ENCODE measurements at regions not wholly inside any gene's neighbourhood (a gene's known extent, or its start where the extent isn't known, plus 50 kb on each side); places are given as distances from the start of the nearest gene placed in this dataset.
"Not testable (repeated sequence)": the region's sequence is repeated elsewhere in the genome, so short reads cannot be mapped to it uniquely, and the experiment has no call there.

DNA sequence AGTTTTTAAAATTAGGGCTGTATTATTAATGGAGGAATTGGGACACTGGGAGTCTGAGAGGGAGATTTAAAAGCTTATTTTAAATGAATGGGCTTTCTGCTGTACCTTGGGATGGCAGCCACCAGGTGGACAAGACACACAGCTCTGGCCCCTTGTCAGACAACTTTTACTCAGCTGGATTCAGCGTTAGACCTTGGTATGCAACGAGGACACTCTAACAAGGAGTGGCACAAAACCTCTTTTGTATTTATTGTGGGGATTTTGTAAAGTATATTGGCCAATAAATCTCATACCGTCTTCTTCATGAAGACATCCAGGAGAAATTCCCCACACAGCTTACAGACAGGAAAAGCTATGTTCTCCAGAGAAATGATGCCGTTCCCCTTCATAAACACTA, 105.7 kb downstream of the LCA5 start:
- no peak for DNase-seq (ENCODE audit: low read depth)

DNA sequence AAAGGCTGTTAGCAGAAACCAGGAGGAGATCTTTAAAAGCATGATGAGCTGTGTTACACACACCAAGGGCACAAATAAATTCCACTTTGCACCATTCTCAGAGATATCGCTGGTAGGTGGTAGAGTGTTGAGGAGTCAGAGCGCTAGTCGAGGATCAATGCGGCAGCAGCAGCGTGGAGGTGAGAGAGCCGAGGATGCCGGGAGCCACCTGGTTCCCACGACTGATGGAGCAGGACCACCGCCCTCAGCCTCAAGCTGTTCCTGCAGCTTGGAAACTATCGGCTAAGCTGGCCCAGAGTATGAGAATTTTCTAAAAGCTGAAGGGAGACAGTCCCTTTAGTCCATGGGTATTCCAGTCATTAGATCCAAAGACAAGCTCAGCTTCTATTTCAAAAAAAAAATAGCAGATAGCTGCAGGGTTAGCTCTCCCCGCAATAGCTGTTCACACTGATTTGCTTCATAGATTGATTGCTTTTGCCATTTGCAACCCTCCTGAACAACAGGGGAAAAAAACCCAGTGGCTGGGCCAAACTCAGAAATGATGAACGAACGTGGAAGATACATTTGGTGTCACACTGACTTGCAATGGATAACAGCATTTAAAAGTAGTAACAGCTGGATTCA, 106.2 kb downstream of the LCA5 start:
- no peak for DNase-seq (ENCODE audit: low read depth)

- DNase-seq (ENCODE audit: low read depth), result no peak
Observed at GRCh38 chr6:79427721-79428120, 109.5 kb downstream of the LCA5 start.

DNA sequence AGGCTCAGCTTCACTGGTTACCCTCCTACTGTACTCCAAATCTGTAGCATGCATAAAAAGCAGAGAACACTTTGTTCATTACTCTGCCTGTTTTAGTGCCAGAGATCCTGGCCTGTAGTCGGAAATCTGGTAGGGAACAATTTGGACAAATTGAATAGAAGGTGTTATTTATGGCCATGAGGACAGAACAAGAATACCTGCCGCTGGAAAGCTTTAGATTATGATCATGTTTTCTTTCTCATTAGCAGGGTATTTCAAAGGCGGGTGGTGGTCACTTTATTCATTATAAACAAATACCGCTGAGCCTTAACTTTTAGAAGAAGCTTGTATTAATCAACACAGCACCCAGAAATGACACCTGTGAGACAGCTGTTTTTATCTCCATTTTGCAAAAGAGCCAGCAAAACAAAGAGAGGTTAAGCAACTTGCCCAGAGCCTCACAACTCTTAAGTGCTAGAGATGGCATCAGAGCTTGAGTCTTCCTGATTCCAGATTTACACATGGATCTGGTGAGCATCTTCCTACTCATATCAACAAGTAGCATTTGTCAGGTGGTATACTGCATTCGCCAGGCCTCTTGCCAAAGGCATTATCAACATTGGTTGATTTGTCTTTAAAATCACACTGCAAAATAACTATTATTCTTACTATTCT, 110.5 kb downstream of the LCA5 start:
- DNase-seq (ENCODE audit: low read depth), result no peak

GRCh38 chr6:79425589-79426311, 111.5 kb downstream of the LCA5 start:
- no peak for DNase-seq (ENCODE audit: low read depth)

DNA sequence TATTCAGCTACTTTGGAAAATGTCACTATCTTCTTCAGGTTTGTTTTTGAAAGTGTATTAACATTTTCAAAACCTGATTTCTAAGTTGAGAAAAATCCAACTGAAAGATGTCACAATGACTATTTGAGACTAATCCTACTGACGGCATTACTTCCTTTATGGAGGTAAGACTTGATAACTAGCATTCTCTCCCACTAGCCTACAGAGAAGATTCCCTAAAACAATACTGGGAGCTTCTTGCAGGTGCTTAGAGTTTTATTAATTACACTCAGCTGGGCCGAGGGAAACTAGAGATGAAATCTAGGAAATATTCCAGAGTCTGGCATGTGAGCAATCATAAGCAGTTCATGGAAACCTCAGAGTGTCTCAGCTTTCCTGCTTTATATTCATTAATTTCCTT, 114.0 kb downstream of the LCA5 start:
- no peak for DNase-seq (ENCODE audit: low read depth)

GRCh38 chr6:79422666-79423065, 114.6 kb downstream of the LCA5 start:
- no peak for DNase-seq (ENCODE audit: low read depth)

DNA sequence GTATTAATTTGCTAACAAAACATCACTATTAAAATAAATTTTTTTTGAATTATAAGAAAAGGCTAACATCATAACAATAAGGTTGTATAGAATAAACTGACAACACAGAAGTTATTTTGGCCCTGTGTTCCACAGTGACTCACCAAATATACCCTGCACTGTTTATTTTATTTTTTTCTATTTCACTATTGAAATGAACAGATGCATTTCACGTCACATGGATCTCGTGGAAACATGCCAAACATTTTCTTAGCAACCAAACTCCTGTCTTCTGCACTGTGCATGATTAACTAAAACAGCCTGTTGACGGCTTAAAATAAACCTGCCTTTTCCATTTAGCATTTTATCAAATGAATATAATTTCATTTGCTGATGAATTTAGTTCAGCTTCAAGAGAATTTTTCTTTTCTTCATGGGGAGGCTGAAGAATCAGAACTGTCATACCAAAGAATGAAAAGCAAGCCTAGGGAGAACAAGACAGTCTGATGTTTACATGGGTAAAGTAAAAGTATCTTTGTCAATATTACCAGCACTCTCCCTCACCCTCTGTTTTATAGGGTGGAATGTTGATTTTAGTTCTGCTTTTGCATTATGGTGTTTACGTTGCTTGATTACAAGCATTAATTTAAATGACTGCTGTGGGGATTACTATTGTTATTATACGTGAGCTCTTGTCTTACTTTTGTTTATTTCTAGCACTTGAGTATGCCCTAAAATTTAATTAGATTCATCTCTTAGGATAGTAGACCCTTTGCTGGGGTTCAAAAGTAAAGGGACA, 115.3 kb downstream of the LCA5 start:
- peak; percentile 63 for DNase-seq (ENCODE audit: low read depth)

- DNase-seq (ENCODE audit: low read depth), result no peak
Observed at GRCh38 chr6:79421001-79421411, 116.2 kb downstream of the LCA5 start.

- no peak for DNase-seq (ENCODE audit: low read depth)
Observed at GRCh38 chr6:79420054-79420453, 117.2 kb downstream of the LCA5 start.

GRCh38 chr6:79416931-79417330, 120.3 kb downstream of the LCA5 start:
- no peak for DNase-seq (ENCODE audit: low read depth)

- DNase-seq (ENCODE audit: low read depth), result no peak
Observed at GRCh38 chr6:79413562-79414002, 123.6 kb downstream of the LCA5 start.

DNA sequence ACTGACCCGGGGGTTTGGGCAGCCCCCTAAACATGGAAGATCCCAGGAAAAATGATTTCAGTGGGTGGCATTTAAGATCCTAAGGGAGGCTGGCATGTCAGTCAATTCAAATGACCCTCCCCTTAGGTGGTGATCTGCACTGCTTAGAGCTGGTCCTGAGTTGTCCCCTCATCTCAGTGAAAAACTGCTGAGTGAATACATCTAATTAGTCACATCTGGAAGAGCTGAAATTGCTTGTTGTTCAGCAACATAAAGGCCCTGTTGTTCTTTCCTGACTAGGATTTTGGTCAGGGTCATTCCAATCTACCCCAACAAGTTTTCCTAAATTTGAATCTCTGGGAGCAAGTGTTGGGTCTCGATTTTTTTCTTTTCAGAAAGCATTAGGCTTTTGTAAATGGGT, 126.4 kb downstream of the LCA5 start:
- no peak for DNase-seq (ENCODE audit: low read depth)

DNA sequence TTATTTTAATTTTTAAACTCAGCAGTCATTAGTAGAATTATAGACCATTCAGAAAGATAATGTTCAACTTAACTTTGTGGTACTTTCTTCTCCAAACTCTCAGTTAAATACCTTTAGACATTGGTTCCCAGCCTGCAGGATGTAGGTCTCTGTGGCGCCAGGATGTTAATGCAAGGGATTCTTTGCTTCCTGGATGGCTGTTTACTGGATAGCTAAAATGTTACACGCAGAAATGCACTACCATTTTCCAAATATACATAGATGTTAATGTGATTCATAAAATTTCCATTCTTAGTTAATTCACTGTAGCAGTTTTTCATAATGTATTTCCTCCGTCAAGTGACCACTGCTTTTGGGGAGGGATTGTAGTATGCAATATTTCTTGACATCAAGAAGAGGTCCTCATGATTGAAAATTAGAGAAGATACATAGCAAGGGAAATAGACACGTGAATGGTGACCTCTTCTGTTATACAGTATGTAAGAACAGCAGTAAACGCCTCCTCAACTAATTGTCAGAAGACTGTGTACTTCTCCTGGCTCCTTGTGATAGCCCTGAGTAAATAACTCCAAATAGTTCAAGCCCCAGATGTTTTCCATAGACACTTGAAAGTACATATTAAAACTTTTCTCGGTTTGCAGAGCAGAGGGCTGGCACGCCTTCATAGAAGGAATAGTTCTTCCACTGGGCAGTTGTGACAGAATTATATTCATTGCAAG, 128.8 kb downstream of the LCA5 start:
- DNase-seq (ENCODE audit: low read depth), result no peak

DNA sequence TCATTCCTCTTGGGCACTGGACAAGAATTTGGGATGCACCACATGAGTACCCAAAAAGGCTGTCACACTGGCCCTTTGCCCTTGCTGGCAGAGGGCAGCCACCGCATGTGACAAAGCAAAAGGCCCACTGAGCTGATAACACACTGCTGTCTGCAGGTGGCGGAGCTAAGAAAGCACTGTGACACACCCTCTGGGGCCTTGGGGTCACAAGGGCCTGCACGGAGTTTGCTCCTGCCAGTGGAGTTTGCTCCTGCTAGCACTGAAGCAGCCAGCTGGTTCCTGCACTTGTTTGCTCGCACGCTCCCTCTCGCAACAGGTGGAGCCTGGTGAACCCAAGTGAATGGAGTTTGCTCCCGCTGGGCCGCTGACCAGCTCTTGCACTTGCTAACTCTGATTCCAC, 132.6 kb downstream of the LCA5 start:
- no peak for DNase-seq (ENCODE audit: low read depth)

GRCh38 chr6:79404261-79404660, 133.0 kb downstream of the LCA5 start:
- DNase-seq (ENCODE audit: low read depth), result no peak

- no peak for DNase-seq (ENCODE audit: low read depth)
Observed at GRCh38 chr6:79403563-79403962, 133.7 kb downstream of the LCA5 start.

GRCh38 chr6:79403086-79403485, 134.1 kb downstream of the LCA5 start:
- DNase-seq (ENCODE audit: low read depth), result no peak

DNA sequence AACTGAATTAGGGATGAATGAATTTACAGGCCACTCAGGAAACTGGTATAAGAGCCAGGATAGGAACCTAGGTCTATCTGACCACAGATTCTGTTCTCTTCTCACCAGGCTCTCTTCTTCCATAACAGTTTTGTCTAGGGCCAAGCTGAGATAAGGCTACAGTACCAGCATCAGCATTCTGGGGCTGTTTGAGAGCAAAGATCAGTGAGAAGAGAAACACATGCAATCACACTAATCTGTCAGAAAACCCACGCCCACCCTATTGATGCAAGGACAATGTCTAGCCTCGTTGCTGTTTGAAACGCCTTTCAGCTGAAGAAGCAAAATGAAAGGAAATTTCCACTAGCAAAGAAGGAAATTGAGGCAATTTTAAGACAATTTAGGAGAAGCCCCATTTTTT, 137.7 kb downstream of the LCA5 start:
- DNase-seq (ENCODE audit: low read depth), result no peak

- not testable (repeated sequence) for DNase-seq (ENCODE audit: low read depth)
Observed at GRCh38 chr6:79398617-79399016, 138.6 kb downstream of the LCA5 start.

DNA sequence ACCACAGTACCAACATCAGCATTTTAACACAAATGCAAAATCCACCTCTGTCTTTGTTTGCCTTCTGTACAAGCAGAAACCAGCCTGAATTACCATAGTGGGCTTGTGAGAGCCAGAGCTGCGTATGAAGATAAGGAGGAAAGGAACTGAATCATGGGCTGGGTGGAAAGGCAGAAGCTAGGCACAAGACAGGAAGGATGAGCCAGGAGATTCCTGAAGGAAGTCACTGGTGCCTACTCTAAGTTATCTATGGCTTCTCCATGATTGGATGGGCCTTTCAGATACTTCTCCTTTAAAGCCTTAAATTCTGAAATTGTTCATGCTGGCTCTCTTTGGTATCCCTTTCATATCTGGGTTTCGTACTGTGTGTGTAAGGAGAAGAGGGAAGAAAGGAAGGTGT, 140.6 kb downstream of the LCA5 start:
- no peak for DNase-seq (ENCODE audit: low read depth)

DNA sequence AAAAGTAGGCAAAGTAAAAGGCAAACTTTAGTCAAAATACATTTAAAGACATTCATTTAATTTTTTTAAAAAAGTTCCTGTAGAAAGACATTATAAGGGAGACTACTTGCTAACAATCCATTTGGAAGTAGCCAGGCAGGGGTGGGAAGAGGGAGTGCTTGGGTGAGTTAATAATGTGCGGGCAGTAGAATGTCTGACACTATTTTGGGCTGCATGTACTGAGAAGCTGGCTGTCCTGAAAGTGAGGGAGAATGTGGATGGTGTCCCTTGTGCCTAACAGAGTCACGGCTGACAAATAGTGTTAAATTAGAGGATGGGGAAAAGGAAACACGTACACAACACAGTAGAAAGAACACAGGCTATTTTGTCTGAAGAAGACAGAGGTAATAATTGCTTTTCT, 142.5 kb downstream of the LCA5 start:
- DNase-seq (ENCODE audit: low read depth), result no peak

Measured in RPMI7951 (cell line).